H1 (cell line): ENCODE measurements at regions not wholly inside any gene's neighbourhood (a gene's known extent, or its start where the extent isn't known, plus 50 kb on each side); places are given as distances from the start of the nearest gene placed in this dataset.

ENCODE experiments used
- BRCA1 ChIP-seq: IDR thresholded peaks from 2 replicates; pipeline ENCODE4 v1.6.1; 2012; ENCODE audit warnings: low read depth, low read length, improper control_type of control experiment
- CTBP2 ChIP-seq: IDR thresholded peaks from 2 replicates; pipeline ENCODE4 v1.7.0; 2011; ENCODE audit warnings: borderline replicate concordance, mild to moderate bottlenecking, moderate library complexity, mixed read lengths, low read length; ENCODE audit not compliant: insufficient read depth, insufficient read length
- JUND ChIP-seq: IDR thresholded peaks from 2 replicates; pipeline ENCODE4 v1.6.1; 2011; ENCODE audit warnings: mild to moderate bottlenecking, improper control_type of control experiment, low read length
- SIX5 ChIP-seq: IDR thresholded peaks from 2 replicates; pipeline ENCODE4 v1.6.1; 2011; ENCODE audit warnings: mild to moderate bottlenecking, low read depth, low read length
- TBP ChIP-seq: IDR thresholded peaks from 2 replicates; pipeline ENCODE4 v1.6.1; 2011; ENCODE audit warnings: low read depth, low read length, improper control_type of control experiment
- TF ChIP-seq, protein P1 (sequence below): fragments of 300-600 bp; sonication (generic); IDR thresholded peaks from 2 replicates; pipeline ENCODE4 v1.7.1; 2012; ENCODE audit warnings: low read length, moderate library complexity, mild to moderate bottlenecking, inconsistent platforms; ENCODE audit not compliant: insufficient replicate concordance

DNA sequence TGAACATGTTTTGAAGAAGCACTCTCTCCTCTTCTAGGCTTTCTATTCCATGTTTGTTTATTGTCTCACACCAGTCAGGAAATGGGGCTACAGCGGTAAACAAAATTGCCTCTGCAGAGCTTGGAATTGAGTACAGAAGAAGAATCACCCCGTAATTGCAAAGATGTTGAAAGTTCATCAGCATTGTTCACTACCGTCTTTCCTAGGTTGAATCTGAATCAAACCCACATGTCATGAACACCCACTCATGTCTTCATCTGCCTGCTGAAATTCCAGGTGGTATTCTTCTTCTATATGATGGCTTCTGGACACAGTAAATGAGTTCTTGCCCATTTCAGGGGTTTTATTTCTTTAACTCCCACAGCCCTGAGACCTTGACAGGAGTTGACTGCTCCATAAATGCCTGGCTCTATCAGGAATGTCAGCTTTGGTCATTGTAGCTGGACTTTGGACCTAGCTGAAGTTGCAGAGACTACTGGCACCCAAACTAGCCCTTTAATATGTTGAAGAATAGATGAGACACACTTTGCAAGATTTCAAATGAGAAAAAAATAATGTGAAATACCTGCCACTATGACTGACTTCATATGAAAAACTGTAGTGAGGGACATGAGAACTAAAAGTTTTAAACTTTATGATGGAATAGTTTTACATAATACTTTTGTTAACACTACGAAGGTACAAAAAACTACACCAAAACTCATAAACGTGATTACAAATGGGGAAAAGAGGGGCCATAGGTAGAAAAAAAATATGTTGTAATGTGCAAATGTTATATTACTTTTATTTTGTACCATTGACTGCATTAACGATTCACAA lies 1235.3 kb upstream of the ZEB2 start (continued):
- TF ChIP-seq, protein P1, sequence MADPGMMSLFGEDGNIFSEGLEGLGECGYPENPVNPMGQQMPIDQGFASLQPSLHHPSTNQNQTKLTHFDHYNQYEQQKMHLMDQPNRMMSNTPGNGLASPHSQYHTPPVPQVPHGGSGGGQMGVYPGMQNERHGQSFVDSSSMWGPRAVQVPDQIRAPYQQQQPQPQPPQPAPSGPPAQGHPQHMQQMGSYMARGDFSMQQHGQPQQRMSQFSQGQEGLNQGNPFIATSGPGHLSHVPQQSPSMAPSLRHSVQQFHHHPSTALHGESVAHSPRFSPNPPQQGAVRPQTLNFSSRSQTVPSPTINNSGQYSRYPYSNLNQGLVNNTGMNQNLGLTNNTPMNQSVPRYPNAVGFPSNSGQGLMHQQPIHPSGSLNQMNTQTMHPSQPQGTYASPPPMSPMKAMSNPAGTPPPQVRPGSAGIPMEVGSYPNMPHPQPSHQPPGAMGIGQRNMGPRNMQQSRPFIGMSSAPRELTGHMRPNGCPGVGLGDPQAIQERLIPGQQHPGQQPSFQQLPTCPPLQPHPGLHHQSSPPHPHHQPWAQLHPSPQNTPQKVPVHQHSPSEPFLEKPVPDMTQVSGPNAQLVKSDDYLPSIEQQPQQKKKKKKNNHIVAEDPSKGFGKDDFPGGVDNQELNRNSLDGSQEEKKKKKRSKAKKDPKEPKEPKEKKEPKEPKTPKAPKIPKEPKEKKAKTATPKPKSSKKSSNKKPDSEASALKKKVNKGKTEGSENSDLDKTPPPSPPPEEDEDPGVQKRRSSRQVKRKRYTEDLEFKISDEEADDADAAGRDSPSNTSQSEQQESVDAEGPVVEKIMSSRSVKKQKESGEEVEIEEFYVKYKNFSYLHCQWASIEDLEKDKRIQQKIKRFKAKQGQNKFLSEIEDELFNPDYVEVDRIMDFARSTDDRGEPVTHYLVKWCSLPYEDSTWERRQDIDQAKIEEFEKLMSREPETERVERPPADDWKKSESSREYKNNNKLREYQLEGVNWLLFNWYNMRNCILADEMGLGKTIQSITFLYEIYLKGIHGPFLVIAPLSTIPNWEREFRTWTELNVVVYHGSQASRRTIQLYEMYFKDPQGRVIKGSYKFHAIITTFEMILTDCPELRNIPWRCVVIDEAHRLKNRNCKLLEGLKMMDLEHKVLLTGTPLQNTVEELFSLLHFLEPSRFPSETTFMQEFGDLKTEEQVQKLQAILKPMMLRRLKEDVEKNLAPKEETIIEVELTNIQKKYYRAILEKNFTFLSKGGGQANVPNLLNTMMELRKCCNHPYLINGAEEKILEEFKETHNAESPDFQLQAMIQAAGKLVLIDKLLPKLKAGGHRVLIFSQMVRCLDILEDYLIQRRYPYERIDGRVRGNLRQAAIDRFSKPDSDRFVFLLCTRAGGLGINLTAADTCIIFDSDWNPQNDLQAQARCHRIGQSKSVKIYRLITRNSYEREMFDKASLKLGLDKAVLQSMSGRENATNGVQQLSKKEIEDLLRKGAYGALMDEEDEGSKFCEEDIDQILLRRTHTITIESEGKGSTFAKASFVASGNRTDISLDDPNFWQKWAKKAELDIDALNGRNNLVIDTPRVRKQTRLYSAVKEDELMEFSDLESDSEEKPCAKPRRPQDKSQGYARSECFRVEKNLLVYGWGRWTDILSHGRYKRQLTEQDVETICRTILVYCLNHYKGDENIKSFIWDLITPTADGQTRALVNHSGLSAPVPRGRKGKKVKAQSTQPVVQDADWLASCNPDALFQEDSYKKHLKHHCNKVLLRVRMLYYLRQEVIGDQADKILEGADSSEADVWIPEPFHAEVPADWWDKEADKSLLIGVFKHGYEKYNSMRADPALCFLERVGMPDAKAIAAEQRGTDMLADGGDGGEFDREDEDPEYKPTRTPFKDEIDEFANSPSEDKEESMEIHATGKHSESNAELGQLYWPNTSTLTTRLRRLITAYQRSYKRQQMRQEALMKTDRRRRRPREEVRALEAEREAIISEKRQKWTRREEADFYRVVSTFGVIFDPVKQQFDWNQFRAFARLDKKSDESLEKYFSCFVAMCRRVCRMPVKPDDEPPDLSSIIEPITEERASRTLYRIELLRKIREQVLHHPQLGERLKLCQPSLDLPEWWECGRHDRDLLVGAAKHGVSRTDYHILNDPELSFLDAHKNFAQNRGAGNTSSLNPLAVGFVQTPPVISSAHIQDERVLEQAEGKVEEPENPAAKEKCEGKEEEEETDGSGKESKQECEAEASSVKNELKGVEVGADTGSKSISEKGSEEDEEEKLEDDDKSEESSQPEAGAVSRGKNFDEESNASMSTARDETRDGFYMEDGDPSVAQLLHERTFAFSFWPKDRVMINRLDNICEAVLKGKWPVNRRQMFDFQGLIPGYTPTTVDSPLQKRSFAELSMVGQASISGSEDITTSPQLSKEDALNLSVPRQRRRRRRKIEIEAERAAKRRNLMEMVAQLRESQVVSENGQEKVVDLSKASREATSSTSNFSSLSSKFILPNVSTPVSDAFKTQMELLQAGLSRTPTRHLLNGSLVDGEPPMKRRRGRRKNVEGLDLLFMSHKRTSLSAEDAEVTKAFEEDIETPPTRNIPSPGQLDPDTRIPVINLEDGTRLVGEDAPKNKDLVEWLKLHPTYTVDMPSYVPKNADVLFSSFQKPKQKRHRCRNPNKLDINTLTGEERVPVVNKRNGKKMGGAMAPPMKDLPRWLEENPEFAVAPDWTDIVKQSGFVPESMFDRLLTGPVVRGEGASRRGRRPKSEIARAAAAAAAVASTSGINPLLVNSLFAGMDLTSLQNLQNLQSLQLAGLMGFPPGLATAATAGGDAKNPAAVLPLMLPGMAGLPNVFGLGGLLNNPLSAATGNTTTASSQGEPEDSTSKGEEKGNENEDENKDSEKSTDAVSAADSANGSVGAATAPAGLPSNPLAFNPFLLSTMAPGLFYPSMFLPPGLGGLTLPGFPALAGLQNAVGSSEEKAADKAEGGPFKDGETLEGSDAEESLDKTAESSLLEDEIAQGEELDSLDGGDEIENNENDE = no peak
- TF ChIP-seq BRCA1 (no peak), TBP (no peak), SIX5 (no peak), JUND (no peak), CTBP2 (no peak)
